Panc1 (cell line): ENCODE measurements at regions not wholly inside any gene's neighbourhood (a gene's known extent, or its start where the extent isn't known, plus 50 kb on each side); places are given as distances from the start of the nearest gene placed in this dataset.

Experiments used
- ATAC-seq: fragments of 200-7000 bp; cut with Tn5 transposase; 2 replicates; pipeline ENCODE4 v1.9.1; 2020; ENCODE audit warnings: mild to moderate bottlenecking, moderate library complexity
- BruUV-seq: library from RNA; stranded (reverse); fragments of 400-500 nt; replicated peaks from 2 replicates; lab custom pipeline; 2021; lab: Mats Ljungman, UMichigan
- CTCF ChIA-PET: fragments of 300-600 bp; sonication (Branson Sonifier 250); formaldehyde crosslinking; loops from one replicate; lab custom pipeline; 2022; ENCODE audit warnings: antibody characterized with exemption; lab: Charles Lee
- POLR2A ChIA-PET: fragments of 300-600 bp; sonication (Branson Sonifier 250); formaldehyde crosslinking; loops from one replicate; lab custom pipeline; 2022; ENCODE audit warnings: antibody characterized with exemption; lab: Charles Lee
- DNase-seq: peaks from one replicate; pipeline ENCODE4 v3.0.0-alpha.2; 2010; ENCODE audit warnings: low read depth, low spot score
- H3K27ac ChIP-seq: 2 replicates; pipeline ENCODE4 v1.5.1; 2011; ENCODE audit warnings: mild to moderate bottlenecking, low read length, inconsistent platforms
- H3K27me3 ChIP-seq: fragments of 200-500 bp; sonication (Bioruptor generic); 2 replicates; pipeline ENCODE4 v1.6.0; 2014; ENCODE audit warnings: low read length, inconsistent platforms; ENCODE audit not compliant: control insufficient read depth, insufficient read depth
- H3K36me3 ChIP-seq: fragments of 200-500 bp; sonication (Bioruptor generic); 2 replicates; pipeline ENCODE4 v1.5.1; 2014; ENCODE audit warnings: inconsistent platforms, mild to moderate bottlenecking, low read length, moderate library complexity; ENCODE audit not compliant: control insufficient read depth, insufficient read depth
- H3K4me1 ChIP-seq: 2 replicates; pipeline ENCODE4 v1.5.1; 2011; ENCODE audit warnings: inconsistent platforms, mild to moderate bottlenecking, low read length, moderate library complexity; ENCODE audit not compliant: control insufficient read depth, insufficient read depth
- H3K4me3 ChIP-seq, 2 experiments: 2 replicates each; pipeline ENCODE4 v1.5.1; 2011 to 2012; ENCODE audit warnings: low read depth in 2 of 2, low read length in 2 of 2, mild to moderate bottlenecking in 2 of 2, inconsistent platforms in 1 of 2, moderate library complexity in 1 of 2
- H3K9me3 ChIP-seq: fragments of 200-500 bp; sonication (Bioruptor generic); 2 replicates; pipeline ENCODE4 v1.5.1; 2014; ENCODE audit warnings: low read depth, mild to moderate bottlenecking, inconsistent platforms, low read length, moderate library complexity; ENCODE audit not compliant: control insufficient read depth, insufficient read depth
- POLR2AphosphoS5 ChIP-seq: IDR thresholded peaks from 2 replicates; pipeline ENCODE4 v1.6.1; 2012; ENCODE audit warnings: mild to moderate bottlenecking, low read depth, low read length, moderate library complexity
- SIN3A ChIP-seq: IDR thresholded peaks from 2 replicates; pipeline ENCODE4 v1.6.1; 2012; ENCODE audit warnings: low read depth, mild to moderate bottlenecking, low read length, moderate library complexity, borderline replicate concordance; ENCODE audit not compliant: insufficient read depth
- TCF7L2 ChIP-seq: IDR thresholded peaks from 2 replicates; pipeline ENCODE4 v1.6.1; 2011; ENCODE audit warnings: mild to moderate bottlenecking, low read depth, low read length, inconsistent platforms
- in situ Hi-C: cut with HindIII; loops from 2 replicates; pipeline ENCODE4 v1.10.0; 2016; ENCODE audit warnings: low sequenced_read_pairs, low pct_unique_long_range_greater_than_20kb
- intact Hi-C: fragments of 100-400 bp; cut with micrococcal nuclease; formaldehyde crosslinking; loops from one replicate; pipeline ENCODE4 v1.10.0; 2022; ENCODE audit not compliant: unreplicated experiment
- TF ChIP-seq, protein P1 (sequence below): fragments of 450-650 bp; IDR thresholded peaks from 2 replicates; pipeline ENCODE4 v1.5.1; 2017; ENCODE audit warnings: mild to moderate bottlenecking
- TF ChIP-seq, protein P2 (sequence below), 2 experiments: IDR thresholded peaks; 2 replicates each; pipeline ENCODE4 v1.6.1; 2011 to 2012; ENCODE audit warnings: low read depth in 2 of 2, control low read depth in 1 of 2, low read length in 1 of 2, mild to moderate bottlenecking in 1 of 2, moderate library complexity in 1 of 2; ENCODE audit not compliant: insufficient read depth in 1 of 2

DNA sequence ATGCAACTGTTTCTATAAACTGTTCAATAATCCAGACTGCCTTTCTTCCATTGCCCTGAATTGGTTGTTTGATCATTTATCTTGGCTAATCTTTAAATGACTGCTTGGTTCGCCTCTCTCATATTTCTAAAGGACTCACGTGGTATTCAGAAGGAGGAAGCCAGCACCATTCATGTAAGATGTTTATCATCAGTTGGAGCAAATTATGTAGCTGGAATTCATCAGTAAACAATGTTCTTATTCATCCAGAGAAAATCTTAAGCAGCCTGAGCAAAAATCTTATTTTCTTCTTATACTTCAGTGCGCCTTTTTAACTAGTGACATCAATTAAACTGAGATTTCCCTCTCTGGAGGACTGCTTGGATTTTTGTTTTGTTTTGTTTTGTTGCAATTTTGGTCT, 538.7 kb upstream of the TMEM132C start:
- DNase-seq, result no peak
- BruUV-seq, result no TSS peak
- TF ChIP-seq TCF7L2 (no peak), SIN3A (no peak), POLR2AphosphoS5 (no peak)
- TF ChIP-seq, protein P1, sequence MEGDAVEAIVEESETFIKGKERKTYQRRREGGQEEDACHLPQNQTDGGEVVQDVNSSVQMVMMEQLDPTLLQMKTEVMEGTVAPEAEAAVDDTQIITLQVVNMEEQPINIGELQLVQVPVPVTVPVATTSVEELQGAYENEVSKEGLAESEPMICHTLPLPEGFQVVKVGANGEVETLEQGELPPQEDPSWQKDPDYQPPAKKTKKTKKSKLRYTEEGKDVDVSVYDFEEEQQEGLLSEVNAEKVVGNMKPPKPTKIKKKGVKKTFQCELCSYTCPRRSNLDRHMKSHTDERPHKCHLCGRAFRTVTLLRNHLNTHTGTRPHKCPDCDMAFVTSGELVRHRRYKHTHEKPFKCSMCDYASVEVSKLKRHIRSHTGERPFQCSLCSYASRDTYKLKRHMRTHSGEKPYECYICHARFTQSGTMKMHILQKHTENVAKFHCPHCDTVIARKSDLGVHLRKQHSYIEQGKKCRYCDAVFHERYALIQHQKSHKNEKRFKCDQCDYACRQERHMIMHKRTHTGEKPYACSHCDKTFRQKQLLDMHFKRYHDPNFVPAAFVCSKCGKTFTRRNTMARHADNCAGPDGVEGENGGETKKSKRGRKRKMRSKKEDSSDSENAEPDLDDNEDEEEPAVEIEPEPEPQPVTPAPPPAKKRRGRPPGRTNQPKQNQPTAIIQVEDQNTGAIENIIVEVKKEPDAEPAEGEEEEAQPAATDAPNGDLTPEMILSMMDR, result no peak
- TF ChIP-seq, protein P2, sequence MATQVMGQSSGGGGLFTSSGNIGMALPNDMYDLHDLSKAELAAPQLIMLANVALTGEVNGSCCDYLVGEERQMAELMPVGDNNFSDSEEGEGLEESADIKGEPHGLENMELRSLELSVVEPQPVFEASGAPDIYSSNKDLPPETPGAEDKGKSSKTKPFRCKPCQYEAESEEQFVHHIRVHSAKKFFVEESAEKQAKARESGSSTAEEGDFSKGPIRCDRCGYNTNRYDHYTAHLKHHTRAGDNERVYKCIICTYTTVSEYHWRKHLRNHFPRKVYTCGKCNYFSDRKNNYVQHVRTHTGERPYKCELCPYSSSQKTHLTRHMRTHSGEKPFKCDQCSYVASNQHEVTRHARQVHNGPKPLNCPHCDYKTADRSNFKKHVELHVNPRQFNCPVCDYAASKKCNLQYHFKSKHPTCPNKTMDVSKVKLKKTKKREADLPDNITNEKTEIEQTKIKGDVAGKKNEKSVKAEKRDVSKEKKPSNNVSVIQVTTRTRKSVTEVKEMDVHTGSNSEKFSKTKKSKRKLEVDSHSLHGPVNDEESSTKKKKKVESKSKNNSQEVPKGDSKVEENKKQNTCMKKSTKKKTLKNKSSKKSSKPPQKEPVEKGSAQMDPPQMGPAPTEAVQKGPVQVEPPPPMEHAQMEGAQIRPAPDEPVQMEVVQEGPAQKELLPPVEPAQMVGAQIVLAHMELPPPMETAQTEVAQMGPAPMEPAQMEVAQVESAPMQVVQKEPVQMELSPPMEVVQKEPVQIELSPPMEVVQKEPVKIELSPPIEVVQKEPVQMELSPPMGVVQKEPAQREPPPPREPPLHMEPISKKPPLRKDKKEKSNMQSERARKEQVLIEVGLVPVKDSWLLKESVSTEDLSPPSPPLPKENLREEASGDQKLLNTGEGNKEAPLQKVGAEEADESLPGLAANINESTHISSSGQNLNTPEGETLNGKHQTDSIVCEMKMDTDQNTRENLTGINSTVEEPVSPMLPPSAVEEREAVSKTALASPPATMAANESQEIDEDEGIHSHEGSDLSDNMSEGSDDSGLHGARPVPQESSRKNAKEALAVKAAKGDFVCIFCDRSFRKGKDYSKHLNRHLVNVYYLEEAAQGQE (IDR thresholded peaks at IDR 0.05; ENCODE audit: insufficient read depth in 1 of 2, low read depth in 2 of 2, low read length in 1 of 2), result no peak
- Histone ChIP-seq H3K27ac (no peak overlapping the region), H3K4me3 (no peak overlapping the region), H3K9me3 (no peaks in the 10 kb centered on the region), H3K27me3 (no peaks in the 10 kb centered on the region), H3K4me1 (no peaks in the 10 kb centered on the region), H3K36me3 (no peaks in the 10 kb centered on the region)
- intact Hi-C loops (no loop called here), in situ Hi-C loops (no loop called here)
- no peak for ATAC-seq
- POLR2A ChIA-PET, result no interaction called here
- CTCF ChIA-PET, result no interaction called here

DNA sequence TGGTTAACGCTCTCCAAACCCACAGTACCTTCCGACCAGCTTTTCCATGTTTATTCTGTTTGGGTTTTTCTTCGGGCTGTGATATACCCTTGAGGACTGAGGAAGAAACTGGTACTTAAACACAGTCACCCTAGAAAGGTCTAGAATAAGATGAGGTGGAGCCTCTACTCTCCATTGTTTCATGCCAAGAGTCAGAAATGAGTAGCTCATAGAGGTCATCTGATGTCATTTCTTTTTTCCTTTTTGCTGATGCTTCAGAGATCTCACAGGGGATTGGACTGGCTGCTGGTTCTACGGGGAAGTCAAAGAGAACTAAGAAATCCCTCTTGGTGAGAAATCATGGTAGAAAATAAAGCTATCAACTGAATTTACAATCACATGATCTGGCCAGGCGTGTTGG, 538.2 kb upstream of the TMEM132C start:
- ChIA-PET POLR2A (no interaction called here), CTCF (no interaction called here)
- Histone ChIP-seq H3K4me3 (no peak overlapping the region), H3K27ac (no peak overlapping the region), H3K27me3 (no peaks in the 10 kb centered on the region), H3K36me3 (no peaks in the 10 kb centered on the region), H3K9me3 (no peaks in the 10 kb centered on the region), H3K4me1 (no peaks in the 10 kb centered on the region)
- TF ChIP-seq, protein P2 (IDR thresholded peaks at IDR 0.05; ENCODE audit: insufficient read depth in 1 of 2, low read depth in 2 of 2, low read length in 1 of 2), result no peak
- TF ChIP-seq POLR2AphosphoS5 (no peak), TCF7L2 (no peak), SIN3A (no peak)
- TF ChIP-seq, protein P1, result no peak
- intact Hi-C loops (no loop called here), in situ Hi-C loops (no loop called here)
- DNase-seq (no peak), ATAC-seq (no peak)
- no TSS peak for BruUV-seq
